K562 (cell line): ENCODE measurements at regions not wholly inside any gene's neighbourhood (a gene's known extent, or its start where the extent isn't known, plus 50 kb on each side); places are given as distances from the start of the nearest gene placed in this dataset.

Experiments used
- SOX6 ChIP-seq: fragments of 450-650 bp; IDR thresholded peaks from 2 replicates; pipeline ENCODE4 v1.6.1; 2014; ENCODE audit warnings: mild to moderate bottlenecking
- TF ChIP-seq, protein P1 (sequence below), 3 experiments: fragments of 200-800 bp in 1 of 3; fragments of 250-450 bp in 1 of 3; fragments of 450-650 bp in 1 of 3; sonication (Bioruptor Pico) in 1 of 3; sonication (Bioruptor generic) in 1 of 3; formaldehyde crosslinking in 1 of 3; IDR thresholded peaks; 2 replicates each; pipeline versions ENCODE4 v1.6.1 to v1.8.0; 2016 to 2022; ENCODE audit warnings: mild to moderate bottlenecking in 2 of 3, missing genetic modification characterization in 2 of 3, missing compliant biosample characterization in 1 of 3, moderate library complexity in 1 of 3
- TF ChIP-seq, protein P2 (sequence below), 2 experiments: fragments of 450-650 bp in 1 of 2; sonication (generic) in 1 of 2; formaldehyde crosslinking in 1 of 2; IDR thresholded peaks in 1 of 2; conservative IDR thresholded peaks in 1 of 2; 2 replicates each; pipeline versions ENCODE4 v1.6.1 to v1.8.1; 2016 to 2023; ENCODE audit warnings: mild to moderate bottlenecking in 2 of 2, moderate library complexity in 2 of 2, inconsistent platforms in 1 of 2, missing genetic modification reagents in 1 of 2
- TF ChIP-seq, protein P3 (sequence below): sonication (generic); formaldehyde crosslinking; IDR thresholded peaks from 2 replicates; pipeline ENCODE4 v1.8.1; 2022; ENCODE audit warnings: missing genetic modification reagents

DNA sequence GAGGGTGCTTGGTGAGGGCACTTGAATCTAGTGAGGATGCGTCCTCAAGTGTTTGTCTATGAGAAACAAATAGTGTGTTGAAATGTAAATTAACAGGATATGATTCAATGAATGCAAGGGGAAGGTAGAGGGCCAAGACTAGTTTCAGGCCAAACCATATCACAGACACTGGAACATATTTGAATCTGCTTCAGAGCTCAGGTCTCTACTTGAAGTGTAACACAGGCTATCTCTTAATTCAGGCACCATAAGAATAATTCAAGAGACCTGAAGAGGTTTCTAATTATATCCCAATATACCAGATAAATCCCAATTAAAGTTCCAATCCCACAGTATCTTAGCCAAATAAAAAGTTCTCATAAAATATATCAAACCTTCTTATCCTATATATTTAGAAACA, 146.5 kb upstream of the INTU start:
- no peak for TF ChIP-seq SOX6
- TF ChIP-seq, protein P1, sequence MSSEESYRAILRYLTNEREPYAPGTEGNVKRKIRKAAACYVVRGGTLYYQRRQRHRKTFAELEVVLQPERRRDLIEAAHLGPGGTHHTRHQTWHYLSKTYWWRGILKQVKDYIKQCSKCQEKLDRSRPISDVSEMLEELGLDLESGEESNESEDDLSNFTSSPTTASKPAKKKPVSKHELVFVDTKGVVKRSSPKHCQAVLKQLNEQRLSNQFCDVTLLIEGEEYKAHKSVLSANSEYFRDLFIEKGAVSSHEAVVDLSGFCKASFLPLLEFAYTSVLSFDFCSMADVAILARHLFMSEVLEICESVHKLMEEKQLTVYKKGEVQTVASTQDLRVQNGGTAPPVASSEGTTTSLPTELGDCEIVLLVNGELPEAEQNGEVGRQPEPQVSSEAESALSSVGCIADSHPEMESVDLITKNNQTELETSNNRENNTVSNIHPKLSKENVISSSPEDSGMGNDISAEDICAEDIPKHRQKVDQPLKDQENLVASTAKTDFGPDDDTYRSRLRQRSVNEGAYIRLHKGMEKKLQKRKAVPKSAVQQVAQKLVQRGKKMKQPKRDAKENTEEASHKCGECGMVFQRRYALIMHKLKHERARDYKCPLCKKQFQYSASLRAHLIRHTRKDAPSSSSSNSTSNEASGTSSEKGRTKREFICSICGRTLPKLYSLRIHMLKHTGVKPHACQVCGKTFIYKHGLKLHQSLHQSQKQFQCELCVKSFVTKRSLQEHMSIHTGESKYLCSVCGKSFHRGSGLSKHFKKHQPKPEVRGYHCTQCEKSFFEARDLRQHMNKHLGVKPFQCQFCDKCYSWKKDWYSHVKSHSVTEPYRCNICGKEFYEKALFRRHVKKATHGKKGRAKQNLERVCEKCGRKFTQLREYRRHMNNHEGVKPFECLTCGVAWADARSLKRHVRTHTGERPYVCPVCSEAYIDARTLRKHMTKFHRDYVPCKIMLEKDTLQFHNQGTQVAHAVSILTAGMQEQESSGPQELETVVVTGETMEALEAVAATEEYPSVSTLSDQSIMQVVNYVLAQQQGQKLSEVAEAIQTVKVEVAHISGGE (CRISPR knock-in tag; IDR thresholded peaks at IDR 0.05), result no peak
- TF ChIP-seq, protein P2, sequence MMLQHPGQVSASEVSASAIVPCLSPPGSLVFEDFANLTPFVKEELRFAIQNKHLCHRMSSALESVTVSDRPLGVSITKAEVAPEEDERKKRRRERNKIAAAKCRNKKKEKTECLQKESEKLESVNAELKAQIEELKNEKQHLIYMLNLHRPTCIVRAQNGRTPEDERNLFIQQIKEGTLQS (IDR thresholded peaks at IDR 0.05), result no peak
- TF ChIP-seq, protein P2 (CRISPR knock-in tag; conservative IDR thresholded peaks at IDR 0.05), result no peak
- TF ChIP-seq, protein P3, sequence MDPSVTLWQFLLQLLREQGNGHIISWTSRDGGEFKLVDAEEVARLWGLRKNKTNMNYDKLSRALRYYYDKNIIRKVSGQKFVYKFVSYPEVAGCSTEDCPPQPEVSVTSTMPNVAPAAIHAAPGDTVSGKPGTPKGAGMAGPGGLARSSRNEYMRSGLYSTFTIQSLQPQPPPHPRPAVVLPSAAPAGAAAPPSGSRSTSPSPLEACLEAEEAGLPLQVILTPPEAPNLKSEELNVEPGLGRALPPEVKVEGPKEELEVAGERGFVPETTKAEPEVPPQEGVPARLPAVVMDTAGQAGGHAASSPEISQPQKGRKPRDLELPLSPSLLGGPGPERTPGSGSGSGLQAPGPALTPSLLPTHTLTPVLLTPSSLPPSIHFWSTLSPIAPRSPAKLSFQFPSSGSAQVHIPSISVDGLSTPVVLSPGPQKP (CRISPR knock-in tag), result no peak
